ENCODE measurements at regions not wholly inside any gene's neighbourhood (a gene's known extent, or its start where the extent isn't known, plus 50 kb on each side); places are given as distances from the start of the nearest gene placed in this dataset.

DNA sequence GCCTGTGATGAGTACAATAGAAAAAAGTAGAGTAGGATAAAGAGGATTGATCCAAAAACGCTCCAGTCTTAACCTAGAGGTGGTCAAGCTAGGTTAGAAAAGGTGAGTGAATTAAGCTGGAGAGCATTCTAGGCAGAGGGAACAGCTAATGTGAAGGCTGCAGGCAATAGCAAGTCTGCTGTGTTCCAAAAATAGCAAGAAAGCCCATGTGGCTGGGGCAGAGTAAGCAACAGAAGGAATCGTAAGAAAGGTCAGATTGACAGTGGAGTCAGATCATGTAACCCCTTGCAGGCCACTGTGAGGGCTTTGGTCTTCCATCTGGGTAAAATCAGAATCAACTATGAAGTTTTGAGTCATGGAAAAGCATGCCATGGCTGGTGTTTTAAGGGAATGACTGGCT is 155.0 kb downstream of the OPN5 start:
- no peak for TF ChIP-seq CTCF (IDR thresholded peaks at IDR 0.05)
- TF ChIP-seq POLR2A (IDR thresholded peaks at IDR 0.05): no peak
